ENCODE measurements at regions not wholly inside any gene's neighbourhood (a gene's known extent, or its start where the extent isn't known, plus 50 kb on each side); places are given as distances from the start of the nearest gene placed in this dataset.

GRCh38 chr9:91098203-91098850 lies 263.4 kb downstream of the AUH start:
- DNase-seq (ENCODE audit: low read depth, low spot score) = no peak

GRCh38 chr9:91099436-91099835 lies 262.3 kb downstream of the AUH start:
- DNase-seq (ENCODE audit: low read depth, low spot score) = no peak

- no peak for DNase-seq (ENCODE audit: low read depth, low spot score)
Observed at GRCh38 chr9:91100878-91101450, 260.8 kb downstream of the AUH start.

GRCh38 chr9:91101611-91102168 lies 260.0 kb downstream of the AUH start:
- DNase-seq (ENCODE audit: low read depth, low spot score) = no peak

GRCh38 chr9:91102269-91102668 lies 259.4 kb downstream of the AUH start:
- no peak for DNase-seq (ENCODE audit: low read depth, low spot score)

GRCh38 chr9:91103931-91104330 lies 257.8 kb downstream of the AUH start:
- DNase-seq (ENCODE audit: low read depth, low spot score) = no peak

GRCh38 chr9:91106415-91107081 lies 255.2 kb downstream of the AUH start:
- no peak for DNase-seq (ENCODE audit: low read depth, low spot score)

- DNase-seq (ENCODE audit: low read depth, low spot score) = no peak
Observed at GRCh38 chr9:91111226-91111625, 250.5 kb downstream of the AUH start.

GRCh38 chr9:91111876-91112275 lies 249.8 kb downstream of the AUH start:
- DNase-seq (ENCODE audit: low read depth, low spot score) = no peak

- DNase-seq (ENCODE audit: low read depth, low spot score) = no peak
Observed at GRCh38 chr9:91113016-91113415, 248.7 kb downstream of the AUH start.

- DNase-seq (ENCODE audit: low read depth, low spot score) = no peak
Observed at GRCh38 chr9:91114450-91114849, 247.3 kb downstream of the AUH start.

- DNase-seq (ENCODE audit: low read depth, low spot score) = peak; percentile 44
Observed at GRCh38 chr9:91116211-91116610, 245.5 kb downstream of the AUH start.

- no peak for DNase-seq (ENCODE audit: low read depth, low spot score)
Observed at GRCh38 chr9:91116711-91117110, 245.0 kb downstream of the AUH start.

GRCh38 chr9:91117474-91117891 lies 244.2 kb downstream of the AUH start:
- no peak for DNase-seq (ENCODE audit: low read depth, low spot score)

- peak; percentile 91 for DNase-seq (ENCODE audit: low read depth, low spot score)
Observed at GRCh38 chr9:91117959-91118703, 243.6 kb downstream of the AUH start.

GRCh38 chr9:91118704-91119025 lies 243.1 kb downstream of the AUH start:
- no peak for DNase-seq (ENCODE audit: low read depth, low spot score)

- DNase-seq (ENCODE audit: low read depth, low spot score) = peak; percentile 49
Observed at GRCh38 chr9:91119142-91119541, 242.6 kb downstream of the AUH start.

- peak; percentile 38 for DNase-seq (ENCODE audit: low read depth, low spot score)
Observed at GRCh38 chr9:91119679-91120078, 242.0 kb downstream of the AUH start.

- DNase-seq (ENCODE audit: low read depth, low spot score) = no peak
Observed at GRCh38 chr9:91120200-91120599, 241.5 kb downstream of the AUH start.

- no peak for DNase-seq (ENCODE audit: low read depth, low spot score)
Observed at GRCh38 chr9:91122755-91123154, 239.0 kb downstream of the AUH start.

GRCh38 chr9:91126761-91127445 lies 234.8 kb downstream of the AUH start:
- no peak for DNase-seq (ENCODE audit: low read depth, low spot score)

GRCh38 chr9:91127653-91128052 lies 234.1 kb downstream of the AUH start:
- DNase-seq (ENCODE audit: low read depth, low spot score) = no peak

All from astrocyte of the hippocampus (primary cell).